GM18873 (cell line): ENCODE measurements at regions not wholly inside any gene's neighbourhood (a gene's known extent, or its start where the extent isn't known, plus 50 kb on each side); places are given as distances from the start of the nearest gene placed in this dataset.

Experiments used
- ATAC-seq: cut with Tn5 transposase; IDR thresholded peaks from one replicate; pipeline ENCODE4 v1.9.1; 2021; ENCODE audit warnings: mild to moderate bottlenecking, moderate library complexity, moderate number of reproducible peaks; ENCODE audit not compliant: unreplicated experiment, low FRiP score

- ATAC-seq, result no peak
Observed at GRCh38 chr5:110338341-110339083, 388.0 kb downstream of the TMEM232 start.

DNA sequence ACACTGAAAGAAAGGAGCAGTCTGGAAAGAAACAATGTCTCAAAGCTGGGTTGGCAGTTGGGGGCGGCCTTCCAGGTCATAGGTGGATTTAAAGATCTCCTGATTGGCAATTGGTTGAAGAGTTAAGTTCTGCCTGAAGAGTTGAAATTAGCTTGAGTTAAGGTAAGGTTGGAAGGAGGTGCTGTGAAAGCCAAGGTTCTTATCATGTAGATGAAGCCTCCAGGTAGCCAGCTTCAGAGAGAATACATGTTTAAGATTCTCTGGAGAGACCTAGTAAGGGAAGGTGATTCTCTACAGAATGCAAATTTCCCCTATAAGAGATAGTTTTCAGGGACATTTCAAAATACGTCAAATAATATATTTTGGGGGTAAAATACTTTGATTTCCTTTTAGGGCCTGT lies 387.1 kb downstream of the TMEM232 start:
- ATAC-seq, result no peak

GRCh38 chr5:110341836-110342235 lies 384.6 kb downstream of the TMEM232 start:
- no peak for ATAC-seq

DNA sequence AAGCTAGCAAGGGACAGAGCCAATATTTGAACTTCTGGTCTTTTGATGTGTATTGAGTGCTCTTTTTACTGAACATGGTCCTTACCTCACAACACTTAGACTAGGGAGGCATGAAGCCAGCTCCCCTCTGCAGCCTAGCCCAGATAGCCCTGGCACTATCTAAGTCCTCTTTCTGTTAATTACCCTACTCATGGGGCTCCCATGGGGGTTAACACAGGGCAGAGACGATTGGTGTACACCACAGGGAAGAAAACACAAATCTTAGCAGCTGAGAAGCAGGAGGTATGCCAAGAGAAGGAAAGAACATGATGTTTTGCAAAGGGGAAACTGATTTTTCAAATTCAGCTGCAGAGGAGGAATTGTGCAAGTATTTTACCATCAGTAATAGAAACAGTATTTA lies 383.8 kb downstream of the TMEM232 start:
- ATAC-seq, result no peak

- no peak for ATAC-seq
Observed at GRCh38 chr5:110343616-110344015, 382.9 kb downstream of the TMEM232 start.

DNA sequence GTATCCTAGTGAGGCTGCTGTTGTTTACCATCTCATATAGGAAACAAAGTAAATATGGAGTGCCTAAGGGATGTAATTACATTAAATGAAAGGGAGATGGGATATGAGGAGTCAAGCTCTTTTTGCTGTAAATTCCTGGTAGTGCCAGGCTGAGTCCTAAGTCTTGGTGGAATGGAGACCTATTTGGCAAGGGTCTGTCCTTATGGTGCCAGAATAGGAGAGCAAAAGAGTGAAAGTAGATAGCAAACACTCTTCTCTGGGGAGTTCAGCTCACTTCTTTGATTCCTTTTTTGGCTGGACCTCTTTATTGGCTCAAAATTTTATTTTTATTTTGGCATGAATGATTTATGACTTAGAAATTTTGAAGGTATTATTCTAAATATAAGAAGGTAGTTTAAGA lies 380.8 kb downstream of the TMEM232 start:
- no peak for ATAC-seq

DNA sequence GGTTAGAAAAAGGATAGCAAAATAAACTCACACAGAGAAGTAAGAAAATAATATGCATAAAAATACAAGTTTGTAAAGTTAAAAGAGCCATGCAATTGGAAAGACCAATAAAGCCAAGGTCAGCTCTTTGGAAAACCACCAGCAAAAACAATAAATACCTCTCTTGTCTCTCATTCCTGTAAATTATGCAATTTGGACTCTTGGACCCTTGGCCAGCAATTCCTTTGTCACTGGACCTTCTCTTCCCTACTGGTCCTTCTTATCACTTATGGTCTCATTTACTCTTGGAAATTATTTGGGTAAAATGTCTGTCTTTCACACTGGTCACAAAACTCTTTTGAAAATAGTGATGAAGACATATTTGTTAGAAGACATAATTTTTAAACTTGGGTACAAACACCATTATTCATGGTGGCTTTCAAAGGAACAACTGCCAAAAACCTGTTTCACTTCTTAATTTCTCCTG lies 379.5 kb downstream of the TMEM232 start:
- no peak for ATAC-seq

GRCh38 chr5:110347781-110348180 lies 378.7 kb downstream of the TMEM232 start:
- ATAC-seq, result no peak

- ATAC-seq, result no peak
Observed at GRCh38 chr5:110351430-110351829, 375.0 kb downstream of the TMEM232 start.

- no peak for ATAC-seq
Observed at GRCh38 chr5:110354311-110354710, 372.2 kb downstream of the TMEM232 start.

DNA sequence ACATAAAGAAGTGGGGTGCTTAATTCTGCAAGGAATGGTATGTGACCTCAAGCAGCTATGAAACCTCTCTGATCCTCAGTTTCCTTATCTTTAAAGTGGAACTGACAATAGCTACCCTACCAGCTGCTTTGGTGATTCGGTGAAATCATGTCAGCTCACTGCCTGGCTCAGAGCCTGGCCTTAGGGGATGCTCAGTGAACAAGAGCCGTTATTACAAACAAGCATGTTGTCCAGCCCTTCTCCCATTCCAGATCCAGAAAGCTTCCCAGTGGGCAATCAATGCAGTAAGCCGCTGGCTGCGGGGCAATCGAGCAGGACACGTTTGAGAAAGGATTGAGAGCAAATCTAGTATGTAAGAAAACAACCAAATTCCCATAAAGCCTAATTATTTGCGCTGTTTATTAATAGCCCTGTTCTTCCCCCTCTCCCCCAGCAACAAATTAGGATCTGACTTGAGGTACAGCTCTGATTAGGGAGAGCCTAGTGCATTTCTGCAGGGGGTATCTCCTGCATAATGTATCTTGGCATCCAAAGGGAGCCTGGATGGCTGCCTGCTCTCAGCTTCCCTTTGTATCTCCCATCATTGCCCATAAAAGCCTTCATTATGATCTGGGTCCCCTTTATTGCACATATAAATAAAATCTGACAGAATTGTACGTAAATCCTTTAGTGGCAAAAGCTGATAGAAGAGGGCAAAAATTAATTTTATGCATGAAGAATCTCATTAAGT lies 371.4 kb downstream of the TMEM232 start:
- ATAC-seq, result no peak

GRCh38 chr5:110356677-110357076 lies 369.8 kb downstream of the TMEM232 start:
- ATAC-seq, result no peak

GRCh38 chr5:110359221-110359620 lies 367.2 kb downstream of the TMEM232 start:
- no peak for ATAC-seq

DNA sequence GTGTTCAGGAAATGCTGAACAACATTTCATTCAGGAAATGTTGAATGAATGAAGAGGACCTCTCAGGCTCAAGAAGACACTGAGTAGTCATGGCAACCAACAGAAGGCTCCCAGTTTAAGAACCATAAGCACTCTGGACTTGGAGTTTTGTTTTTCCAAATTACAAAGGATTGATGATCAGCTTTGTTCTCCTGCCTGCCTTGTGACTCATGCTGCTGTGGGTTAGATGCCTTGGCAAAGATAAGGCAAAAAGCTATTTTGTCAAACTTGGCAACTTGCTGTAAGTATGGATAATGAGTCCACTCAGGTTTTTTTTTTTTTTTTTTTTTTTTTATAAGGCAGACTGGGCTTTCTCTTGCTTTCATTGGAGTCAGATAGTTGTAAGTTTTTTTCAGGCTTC lies 365.0 kb downstream of the TMEM232 start:
- ATAC-seq, result no peak

DNA sequence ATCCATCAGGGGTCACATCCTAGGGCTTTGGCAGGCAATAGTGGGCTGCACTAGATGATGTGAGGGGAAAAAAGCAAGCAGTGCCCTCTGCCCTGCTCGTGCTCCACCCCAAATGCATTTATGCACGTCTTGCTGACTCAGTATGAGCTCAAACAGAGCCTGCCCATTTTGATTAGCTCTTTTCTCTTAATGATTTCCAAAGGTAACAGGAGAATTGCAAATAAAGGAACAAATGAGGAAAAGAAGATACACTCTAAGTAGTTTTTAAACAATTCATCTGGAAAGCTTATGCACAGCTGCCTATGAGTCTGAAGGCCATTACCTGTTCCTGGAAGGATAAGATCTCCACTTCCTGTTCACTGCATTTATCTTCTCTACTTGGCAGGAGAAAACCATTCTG lies 364.2 kb downstream of the TMEM232 start:
- no peak for ATAC-seq

GRCh38 chr5:110366716-110367115 lies 359.8 kb downstream of the TMEM232 start:
- no peak for ATAC-seq
